Transverse colon (tissue), 4 donors: ENCODE measurements at regions not wholly inside any gene's neighbourhood (a gene's known extent, or its start where the extent isn't known, plus 50 kb on each side); places are given as distances from the start of the nearest gene placed in this dataset.

Source experiments
- EP300 ChIP-seq: sonication (generic); formaldehyde crosslinking; IDR thresholded peaks from one replicate; pipeline ENCODE4 v1.6.1; 2017; ENCODE audit warnings: antibody characterized with exemption, low read depth
- POLR2A ChIP-seq: fragments of 450-650 bp; IDR thresholded peaks from one replicate; pipeline ENCODE4 v1.6.1; 2016; ENCODE audit warnings: antibody characterized with exemption, mild to moderate bottlenecking, moderate library complexity
- POLR2AphosphoS5 ChIP-seq, 3 donors: sonication (generic); formaldehyde crosslinking; IDR thresholded peaks; one replicate each; pipeline ENCODE4 v1.6.1; 2016; ENCODE audit warnings: antibody characterized with exemption in 3 of 3
- TF ChIP-seq, protein P1 (sequence below), 5 experiments: fragments of 200-600 bp in 3 of 5; fragments of 450-650 bp in 2 of 5; sonication (generic) in 3 of 5; IDR thresholded peaks; 1 replicate in 2 of 5; 2 replicates in 3 of 5; pipeline ENCODE4 v1.5.1; 2016 to 2017; ENCODE audit warnings: antibody characterized with exemption in 5 of 5, inconsistent platforms in 3 of 5, mild to moderate bottlenecking in 2 of 5, moderate library complexity in 1 of 5

DNA sequence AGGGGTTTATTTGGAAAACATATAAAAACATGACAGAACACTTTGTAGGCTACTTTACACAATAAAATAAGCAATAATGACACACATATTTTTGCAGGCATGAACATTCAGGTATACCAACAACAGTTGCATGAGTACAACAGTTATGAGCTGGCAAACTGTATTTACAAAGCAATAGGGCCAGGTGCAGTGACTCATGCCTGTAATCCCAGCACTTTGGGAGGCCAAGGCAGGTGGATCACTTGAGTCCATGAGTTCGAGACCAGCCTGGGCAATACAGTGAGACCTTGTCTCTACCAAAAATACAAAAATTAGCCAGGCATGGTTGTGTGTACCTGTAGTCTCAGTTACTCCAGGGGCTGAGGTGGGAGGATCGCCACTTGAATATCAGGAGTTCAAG is 101.1 kb downstream of the BMP4 start:
- TF ChIP-seq, protein P1, sequence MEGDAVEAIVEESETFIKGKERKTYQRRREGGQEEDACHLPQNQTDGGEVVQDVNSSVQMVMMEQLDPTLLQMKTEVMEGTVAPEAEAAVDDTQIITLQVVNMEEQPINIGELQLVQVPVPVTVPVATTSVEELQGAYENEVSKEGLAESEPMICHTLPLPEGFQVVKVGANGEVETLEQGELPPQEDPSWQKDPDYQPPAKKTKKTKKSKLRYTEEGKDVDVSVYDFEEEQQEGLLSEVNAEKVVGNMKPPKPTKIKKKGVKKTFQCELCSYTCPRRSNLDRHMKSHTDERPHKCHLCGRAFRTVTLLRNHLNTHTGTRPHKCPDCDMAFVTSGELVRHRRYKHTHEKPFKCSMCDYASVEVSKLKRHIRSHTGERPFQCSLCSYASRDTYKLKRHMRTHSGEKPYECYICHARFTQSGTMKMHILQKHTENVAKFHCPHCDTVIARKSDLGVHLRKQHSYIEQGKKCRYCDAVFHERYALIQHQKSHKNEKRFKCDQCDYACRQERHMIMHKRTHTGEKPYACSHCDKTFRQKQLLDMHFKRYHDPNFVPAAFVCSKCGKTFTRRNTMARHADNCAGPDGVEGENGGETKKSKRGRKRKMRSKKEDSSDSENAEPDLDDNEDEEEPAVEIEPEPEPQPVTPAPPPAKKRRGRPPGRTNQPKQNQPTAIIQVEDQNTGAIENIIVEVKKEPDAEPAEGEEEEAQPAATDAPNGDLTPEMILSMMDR (IDR thresholded peaks at IDR 0.05), result no peak
- TF ChIP-seq POLR2A (no peak), POLR2AphosphoS5 (IDR thresholded peaks at IDR 0.05) (no peak), EP300 (no peak)
